ENCODE measurements at regions not wholly inside any gene's neighbourhood (a gene's known extent, or its start where the extent isn't known, plus 50 kb on each side); places are given as distances from the start of the nearest gene placed in this dataset.
"Not testable (repeated sequence)": the region's sequence is repeated elsewhere in the genome, so short reads cannot be mapped to it uniquely, and the experiment has no call there.

DNA sequence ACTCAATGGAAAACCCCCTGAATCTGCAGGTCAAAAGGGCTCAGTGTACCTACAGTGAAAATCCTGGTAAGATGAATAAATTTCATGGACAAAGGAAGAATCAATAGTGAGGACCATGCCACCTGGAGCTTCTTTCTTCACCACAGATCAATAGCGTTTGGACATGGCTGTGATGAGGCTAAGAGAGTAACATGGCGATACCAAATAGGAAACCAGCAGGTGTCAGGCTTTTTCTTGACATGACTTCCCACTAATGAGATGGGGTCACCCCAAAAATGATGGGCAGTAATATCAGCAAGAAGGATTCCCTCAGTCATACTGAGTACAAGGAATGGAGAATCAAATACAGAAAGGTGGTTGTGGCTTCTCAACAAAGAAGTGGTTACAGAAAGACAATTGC lies 208.5 kb upstream of the PLPPR1 start:
- DNase-seq = no peak

DNA sequence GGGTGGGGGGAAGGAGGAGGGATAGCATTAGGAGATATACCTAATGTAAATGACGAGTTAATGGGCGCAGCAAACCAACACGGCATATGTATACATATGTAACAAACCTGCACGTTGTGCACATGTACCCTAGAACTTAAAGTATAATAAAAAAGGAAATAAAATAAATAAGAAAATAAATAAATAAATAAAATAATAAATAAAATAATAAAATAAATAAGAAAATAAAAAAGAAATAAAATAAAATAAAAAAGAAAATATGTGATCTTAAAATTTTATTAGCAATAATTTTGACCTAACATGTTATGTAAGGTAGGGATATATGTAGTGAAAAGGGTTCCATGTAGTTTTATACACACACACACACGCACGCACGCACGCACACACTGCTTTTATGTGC lies 195.5 kb upstream of the PLPPR1 start:
- DNase-seq = not testable (repeated sequence)

DNA sequence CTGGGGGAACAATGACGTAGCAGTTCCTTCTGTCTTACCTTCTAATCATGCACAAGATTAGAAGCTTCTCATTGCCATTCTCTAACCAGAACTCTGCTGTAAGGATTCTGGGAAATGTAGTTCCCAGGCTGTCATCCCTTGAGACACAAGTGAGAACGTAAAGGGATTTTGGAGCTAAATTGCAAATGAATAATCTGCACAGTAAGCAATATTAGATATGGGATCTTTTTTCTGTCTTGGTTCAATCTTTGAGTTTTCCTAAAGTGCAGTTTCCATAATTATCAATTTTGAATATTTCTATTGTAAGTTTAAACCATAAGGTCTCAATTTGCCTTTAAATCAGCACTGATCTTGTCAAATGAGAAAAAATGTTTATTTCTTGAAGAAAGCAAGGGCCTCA lies 189.7 kb upstream of the PLPPR1 start:
- DNase-seq = no peak

DNA sequence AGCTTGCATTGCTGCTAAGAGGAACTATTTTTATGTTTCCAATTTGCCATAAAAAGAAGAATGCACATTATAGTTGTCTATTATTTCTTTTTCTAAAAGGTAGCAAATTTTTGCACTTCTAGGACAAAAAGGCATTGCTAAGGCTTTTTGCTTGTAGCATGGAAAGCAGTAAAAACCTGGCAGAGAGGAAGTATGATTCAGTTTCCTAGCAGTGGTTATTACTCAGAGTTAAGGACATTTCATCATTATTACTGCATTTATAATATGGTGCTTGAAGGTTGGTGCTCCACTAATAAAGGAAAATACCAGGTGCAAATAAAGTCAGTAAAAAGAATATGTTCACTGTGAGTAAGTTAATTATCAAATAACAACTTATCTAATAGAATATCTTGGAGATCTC lies 179.8 kb upstream of the PLPPR1 start:
- no peak for DNase-seq

DNA sequence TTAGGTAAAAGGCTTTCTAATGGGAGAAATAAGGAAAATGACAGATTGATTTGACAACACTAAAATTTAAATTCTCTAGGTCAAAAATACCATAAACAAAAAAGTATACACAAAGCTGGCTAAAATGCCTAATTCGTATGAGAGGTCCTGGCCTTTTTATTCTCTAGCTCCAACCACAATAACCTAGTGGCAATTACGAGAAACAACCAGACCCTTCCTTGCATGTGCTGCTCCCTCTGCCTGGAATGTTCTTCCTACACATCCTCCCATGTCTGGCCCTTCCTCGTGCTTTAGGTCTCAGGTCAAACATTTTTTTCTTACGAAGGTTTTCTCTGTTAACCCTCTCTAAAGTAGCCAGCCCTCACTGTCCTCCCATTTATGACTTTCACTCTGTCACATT lies 176.4 kb upstream of the PLPPR1 start:
- no peak for DNase-seq

DNA sequence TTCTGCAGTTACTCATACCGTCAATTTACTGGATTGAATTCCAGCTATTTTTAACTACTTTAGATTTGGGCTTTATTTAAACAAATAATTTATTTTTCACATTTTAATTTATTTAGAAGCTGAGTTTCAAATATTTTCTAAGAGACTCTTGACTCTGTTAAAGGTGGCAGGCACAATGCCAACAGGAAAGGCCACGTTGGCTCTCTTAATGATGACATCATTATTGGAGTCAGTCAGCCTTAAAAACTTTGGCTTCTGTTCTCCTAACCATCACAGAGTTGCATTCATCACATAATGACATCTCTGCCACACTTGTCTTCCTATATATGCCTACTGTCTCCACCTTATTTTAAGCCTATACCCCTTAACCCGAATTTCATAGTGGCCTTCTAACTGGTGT lies 172.3 kb upstream of the PLPPR1 start:
- DNase-seq = no peak

DNA sequence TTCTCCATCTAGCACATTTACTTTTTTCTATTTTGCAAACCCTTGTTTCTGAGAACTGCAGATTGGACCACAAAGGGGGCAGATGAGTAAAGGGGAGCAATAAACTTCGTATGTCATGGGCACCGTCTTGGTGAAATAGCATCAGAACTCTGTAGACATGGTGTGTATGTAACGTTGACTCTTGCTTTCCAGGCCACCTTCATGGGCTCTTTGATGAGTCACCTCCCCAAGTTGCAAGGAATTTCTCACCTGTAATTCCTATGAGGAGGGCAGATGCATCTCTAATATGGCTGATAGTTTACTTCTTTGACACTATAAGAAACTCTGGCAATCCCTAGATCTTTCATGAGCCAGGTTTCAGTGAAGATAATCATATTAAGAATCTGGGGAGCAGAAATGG lies 163.4 kb upstream of the PLPPR1 start:
- DNase-seq = no peak

DNA sequence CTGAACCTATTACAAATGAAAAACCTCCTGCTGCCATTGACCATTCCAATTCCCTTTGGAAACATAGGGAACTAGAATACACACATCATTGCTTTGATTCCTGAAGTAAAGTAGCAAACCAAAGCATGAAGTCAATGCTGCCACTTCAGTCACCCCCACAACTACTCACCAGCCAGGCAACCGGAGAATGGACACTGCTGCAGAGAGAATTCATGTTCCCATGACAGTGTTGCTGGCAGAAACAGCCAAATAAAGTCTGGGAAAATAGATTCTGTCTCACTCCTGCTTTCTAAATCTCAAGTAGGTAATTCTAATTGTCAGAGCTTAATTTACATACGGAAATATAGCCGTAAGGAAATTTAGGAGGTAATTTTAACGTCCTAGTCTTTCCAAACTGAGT lies 162.9 kb upstream of the PLPPR1 start:
- DNase-seq = no peak

DNA sequence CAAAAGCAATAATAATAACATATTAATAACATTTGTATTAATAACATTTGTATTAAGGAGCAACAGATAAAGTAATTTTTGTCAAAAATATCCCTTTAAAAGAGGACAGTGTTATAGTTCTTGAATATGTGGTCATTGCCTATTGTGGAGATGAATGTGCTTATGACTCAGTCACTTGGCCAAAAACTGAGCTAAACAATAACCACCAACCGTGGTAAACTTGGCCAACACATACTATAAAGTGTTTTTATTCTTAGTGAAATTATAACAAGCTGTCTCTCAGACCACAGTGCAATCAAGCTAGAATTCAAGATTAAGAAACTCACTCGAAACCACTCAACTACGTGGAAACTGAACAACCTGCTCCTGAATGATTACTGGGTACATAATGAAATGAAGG lies 159.2 kb upstream of the PLPPR1 start:
- no peak for DNase-seq

DNA sequence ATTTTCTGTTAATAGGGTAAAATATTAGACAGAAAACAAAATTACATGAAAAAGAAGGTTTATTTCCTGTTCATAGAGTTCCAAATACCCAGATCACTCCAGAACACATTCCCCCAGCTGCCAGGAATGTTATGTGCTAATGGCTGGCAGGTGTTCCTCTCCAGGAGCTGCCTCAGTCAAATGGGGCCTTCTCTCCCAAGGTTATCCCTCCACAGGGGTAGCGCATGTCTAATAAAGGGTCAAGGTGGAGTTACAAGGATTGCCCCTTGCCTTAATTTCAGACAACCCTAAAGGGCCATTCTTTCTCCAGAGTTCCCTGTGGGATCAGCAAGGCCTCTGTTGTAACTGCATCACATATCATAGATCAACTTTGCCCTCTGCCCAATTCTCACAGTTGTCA lies 148.6 kb upstream of the PLPPR1 start:
- DNase-seq = no peak

DNA sequence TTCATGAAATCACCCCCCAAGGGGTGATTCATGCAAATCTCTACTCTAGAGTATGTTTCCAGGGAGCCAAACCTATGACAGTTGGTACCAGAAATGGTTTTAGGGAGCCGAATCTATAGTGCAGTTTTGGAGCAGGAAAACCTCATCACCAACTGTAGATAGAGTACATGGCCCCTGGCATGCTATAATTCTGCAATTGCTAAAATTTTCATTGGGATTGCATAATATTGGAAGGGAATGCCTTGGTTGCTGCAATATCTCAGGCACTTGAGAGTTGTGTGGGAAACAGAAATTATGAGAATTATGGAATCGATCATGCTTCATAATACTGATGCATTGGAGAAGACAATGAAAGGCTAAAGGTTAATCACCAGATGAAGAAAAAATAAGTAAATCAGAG lies 148.2 kb upstream of the PLPPR1 start:
- no peak for DNase-seq

DNA sequence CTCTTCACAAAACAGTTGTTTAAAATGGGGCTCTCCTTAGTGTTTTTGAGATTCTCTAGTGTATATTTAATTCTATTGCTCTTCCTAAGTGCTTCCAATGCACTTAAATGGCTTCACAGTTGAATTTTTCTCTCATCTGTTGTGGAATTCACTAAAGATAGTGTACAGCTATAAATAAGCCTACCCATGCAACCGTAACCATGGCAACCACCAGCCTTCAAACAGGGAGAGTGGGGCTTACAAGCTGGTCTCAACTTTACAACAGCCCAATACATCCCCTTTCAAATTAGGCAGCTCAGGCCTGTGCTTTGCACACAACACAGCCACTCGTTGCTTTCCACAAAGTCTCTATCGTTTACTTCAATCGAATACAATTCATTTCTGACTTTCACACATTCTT lies 144.0 kb upstream of the PLPPR1 start:
- DNase-seq = no peak

DNA sequence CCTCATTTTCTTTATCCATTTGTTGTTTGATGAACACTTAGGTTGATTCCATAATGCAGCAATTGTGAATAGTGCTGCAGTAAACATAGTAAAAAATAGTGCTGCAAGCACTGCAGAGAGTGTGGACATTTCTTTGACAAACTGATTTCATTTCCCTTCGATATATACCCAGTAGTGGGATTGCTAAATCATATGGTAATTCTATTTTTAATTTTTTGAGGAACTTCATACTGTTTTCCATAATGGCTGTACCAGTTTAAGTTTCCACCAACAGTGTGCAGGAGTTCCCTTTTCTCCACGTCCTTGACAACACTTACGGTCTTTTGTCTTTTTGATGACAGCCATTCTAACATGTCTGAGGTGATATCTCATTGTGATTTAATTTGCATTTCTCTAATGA lies 138.2 kb upstream of the PLPPR1 start:
- no peak for DNase-seq

DNA sequence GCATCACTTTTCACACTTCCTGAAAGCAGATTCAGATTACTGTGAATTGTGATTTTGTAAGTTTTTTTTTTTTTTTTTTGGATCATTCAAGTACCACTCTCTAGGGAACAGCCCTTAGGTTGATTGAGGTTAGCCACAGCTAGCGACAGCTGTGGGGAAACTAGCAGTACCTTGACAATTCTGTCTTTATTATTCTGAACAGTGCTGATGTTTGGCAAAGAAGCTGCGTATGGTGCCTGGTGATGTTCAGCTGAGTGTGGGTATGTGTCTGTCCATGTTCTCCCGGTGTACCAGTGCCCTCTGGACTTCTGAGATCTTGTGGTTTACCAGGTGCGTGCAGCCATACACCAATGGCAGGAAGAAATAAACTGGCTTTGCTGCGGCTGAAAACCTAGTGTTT lies 117.3 kb upstream of the PLPPR1 start:
- DNase-seq = no peak

DNA sequence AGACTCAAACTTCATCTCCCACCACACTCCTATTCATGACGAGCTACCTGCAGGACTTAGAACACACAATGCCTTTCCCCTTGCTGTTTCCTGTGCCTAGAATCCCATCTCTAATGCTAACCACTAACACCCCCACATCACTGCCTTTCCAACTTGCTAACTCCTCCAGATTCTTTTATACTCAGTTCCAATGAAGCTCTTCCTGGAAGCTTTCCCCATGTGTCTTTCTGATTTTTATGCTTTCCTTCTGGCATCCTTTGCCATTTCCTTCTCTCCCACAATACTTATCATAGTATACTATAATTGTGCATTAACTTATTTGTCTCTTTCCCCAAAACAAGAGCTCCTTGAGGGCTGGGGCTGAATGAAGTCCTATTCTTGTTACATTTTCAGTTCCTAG lies 115.3 kb upstream of the PLPPR1 start:
- no peak for DNase-seq

DNA sequence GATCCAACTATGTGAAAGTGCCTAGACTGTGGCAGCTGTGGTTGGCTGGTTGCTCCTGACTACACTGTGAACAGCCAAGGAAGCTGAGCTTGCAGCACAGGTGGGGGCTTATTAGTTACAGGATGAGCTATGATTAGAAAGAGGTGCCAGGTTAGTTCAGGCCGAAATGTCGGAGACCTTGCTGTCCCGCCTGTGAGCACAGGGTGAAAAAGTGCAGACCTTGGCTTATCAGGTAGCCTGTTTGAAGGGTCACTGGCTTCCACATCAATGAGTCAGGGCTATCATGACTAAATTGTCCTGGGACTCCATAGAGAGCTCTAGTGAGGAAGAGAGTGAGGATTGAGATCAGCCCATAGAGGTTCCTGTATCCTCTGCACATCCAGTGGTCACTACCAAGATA lies 114.3 kb upstream of the PLPPR1 start:
- DNase-seq = no peak

DNA sequence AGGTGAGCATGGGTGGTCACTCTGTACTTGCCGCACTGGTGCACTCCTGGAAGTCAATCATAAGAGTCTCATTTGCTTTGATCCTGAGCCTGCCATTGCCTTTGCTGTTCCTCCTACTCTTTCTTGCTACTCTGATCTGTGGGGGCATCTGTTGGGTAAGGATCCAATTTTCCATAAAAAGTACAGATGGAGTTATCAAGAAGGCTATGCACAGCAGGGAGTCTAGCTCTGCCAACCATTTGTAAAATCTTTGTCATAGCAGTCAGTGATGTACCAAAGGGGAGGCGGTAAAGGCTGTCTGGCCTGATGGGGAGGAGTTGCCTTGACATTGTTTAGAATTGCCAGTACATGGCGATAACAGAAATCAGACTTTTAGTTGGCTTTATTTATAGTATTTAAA lies 109.0 kb upstream of the PLPPR1 start:
- no peak for DNase-seq

DNA sequence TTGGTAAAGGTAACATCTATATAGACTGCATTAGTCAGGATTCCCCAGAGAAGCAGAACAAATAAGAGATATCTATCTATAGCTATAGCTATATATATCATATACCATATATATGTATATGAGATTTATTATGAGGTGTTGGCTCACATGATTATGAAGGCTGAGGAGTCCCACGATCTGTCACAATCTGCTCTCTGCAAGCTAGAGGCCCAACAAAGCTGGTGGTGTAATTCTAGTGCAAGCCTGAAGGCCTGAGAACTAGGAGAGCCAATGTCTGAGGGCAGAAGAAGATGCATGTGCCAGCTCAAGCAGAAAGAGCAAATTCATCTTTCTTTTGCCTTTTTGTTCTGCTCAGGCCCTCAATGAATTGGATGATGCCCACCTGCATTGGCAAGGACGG lies 102.2 kb upstream of the PLPPR1 start:
- DNase-seq = no peak

DNA sequence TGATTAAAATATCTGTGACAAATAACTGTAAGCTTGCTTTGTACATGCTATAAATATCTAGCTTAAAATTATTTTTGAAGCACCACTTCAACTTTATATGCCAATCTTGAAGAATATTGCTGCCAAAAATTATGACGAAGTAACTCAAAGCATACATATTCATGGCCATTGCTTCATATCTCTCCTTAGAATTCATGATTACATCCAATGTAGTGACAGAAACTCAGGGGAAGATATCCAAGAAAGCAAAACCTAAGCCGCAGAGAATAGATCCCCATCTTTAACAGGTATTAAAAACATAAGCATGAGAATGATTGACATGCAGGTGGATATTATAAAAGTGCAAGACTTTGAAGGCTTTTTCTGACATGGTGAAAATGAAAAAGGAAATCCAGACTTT lies 100.8 kb upstream of the PLPPR1 start:
- DNase-seq = no peak

DNA sequence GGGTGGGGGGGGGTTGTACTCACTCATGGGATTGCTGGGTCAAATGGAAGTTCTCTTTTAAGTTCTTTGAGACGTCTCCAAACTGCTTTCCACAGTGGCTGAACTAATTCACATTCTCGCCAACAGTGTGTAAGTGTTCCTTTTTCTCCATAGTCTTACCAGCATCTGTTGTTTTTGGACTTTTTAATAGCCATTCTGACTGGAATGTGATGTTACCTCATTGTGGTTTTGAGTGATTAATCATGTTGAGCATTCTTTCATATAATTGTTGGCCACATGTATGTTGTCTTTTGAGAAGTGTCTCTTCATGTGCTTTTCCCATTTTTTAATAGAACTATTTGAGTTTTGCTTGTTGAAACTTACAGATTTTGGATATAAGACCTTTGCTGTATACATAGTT lies 94.9 kb upstream of the PLPPR1 start:
- DNase-seq = no peak

DNA sequence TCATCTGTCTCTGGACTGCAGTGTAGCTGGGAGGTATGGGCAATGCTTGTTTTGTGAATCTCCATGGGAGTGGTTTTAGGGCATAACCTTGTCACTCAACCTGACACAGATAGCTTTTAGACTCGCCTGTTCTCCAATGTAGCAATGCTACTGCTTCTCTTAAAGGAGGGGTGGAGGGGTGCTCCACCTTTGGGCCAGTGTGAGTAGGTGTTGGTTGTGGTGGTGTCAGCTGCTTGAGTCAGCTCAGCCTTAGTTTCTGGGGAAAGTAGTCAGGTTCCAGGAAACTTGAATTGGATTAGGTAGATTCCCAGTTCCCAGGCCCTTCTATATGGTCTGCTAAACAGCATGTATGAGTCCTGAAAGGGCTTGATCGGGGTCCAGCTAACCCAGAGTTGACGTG lies 91.1 kb upstream of the PLPPR1 start:
- no peak for DNase-seq

DNA sequence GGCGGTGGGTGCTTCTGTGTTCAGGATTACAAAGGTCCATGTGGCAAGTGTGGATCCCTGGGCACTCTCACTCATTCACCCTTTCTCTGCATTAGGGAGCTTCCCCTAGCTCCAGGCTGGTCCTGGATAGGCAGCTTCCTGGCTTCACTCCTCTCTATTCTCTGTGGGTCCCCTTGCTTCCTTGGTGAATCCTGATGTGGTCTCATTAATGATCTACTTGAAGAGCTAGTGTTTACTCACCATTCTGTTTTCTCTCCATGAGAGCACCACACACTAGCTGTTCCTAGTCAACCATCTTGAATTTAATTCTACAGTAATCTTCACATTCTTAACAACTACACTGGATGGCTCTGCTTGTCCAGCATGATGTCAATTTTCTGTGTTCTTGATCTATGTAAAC lies 90.0 kb upstream of the PLPPR1 start:
- DNase-seq = no peak

DNA sequence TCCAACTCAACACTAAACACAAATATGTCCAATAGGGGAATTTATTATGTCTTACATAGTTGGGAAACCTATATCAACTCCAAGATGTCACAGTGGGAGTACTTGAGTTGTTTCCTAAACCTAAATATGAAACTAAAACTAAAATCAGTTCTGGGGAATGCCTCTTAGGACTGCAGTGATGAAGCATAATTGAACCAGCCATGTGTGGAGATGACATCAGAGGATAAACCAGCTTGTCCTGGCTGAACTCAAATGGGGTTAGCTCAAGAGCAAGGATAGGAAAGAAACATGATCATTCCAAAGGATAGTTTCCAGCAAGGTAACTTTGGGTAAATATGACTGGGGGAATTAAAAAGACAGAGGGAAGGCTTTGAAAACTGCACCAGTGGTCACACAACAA lies 88.9 kb upstream of the PLPPR1 start:
- DNase-seq = no peak

DNA sequence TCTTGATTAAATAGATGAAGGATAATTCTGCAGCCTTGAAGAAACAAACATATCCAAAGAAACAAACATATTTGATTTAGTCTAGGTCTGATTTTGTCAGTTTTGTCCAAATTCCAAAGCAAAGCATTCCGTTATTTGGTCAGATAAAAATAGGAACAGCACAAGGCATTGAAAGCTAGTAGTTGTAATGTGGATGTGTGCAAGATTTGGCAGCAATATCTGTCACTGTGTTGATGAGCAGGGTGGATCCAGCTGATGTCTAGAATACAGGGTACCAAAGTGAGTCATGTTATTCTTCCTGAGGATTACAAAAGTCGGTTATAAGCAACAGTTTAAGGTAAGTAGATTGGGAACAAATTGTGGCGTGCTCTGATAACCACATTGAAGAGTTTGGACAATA lies 69.3 kb upstream of the PLPPR1 start:
- DNase-seq = no peak

Data from NCI-H226 (cell line).